SK-N-SH (cell line): ENCODE measurements at regions not wholly inside any gene's neighbourhood (a gene's known extent, or its start where the extent isn't known, plus 50 kb on each side); places are given as distances from the start of the nearest gene placed in this dataset.

Experiments used
- CTCF ChIA-PET: fragments of 300-600, 350-600 bp; formaldehyde crosslinking; extraction: SDS; loops from one replicate; lab custom pipeline; 2021; lab: Yijun Ruan, JAX
- POLR2A ChIA-PET: fragments of 350-600 bp; sonication (Branson Sonifier 250); formaldehyde crosslinking; extraction: SDS; loops from one replicate; lab custom pipeline; 2020; ENCODE audit warnings: antibody characterized with exemption, inconsistent platforms; lab: Yijun Ruan, JAX
- DNase-seq: peaks from one replicate; pipeline ENCODE4 v3.0.0; 2012
- H2AFZ ChIP-seq: fragments of 200-600 bp; sonication (generic); 2 replicates; pipeline ENCODE4 v1.8.1; 2016; ENCODE audit warnings: antibody characterized with exemption, mild to moderate bottlenecking, low read depth
- H3F3A ChIP-seq: fragments of 200-600 bp; sonication (generic); replicated peaks from 2 replicates; pipeline ENCODE3; 2016; ENCODE audit warnings: antibody characterized with exemption, mild to moderate bottlenecking; ENCODE audit not compliant: insufficient read depth
- H3K27ac ChIP-seq, 2 experiments: fragments of 200-500 bp in 1 of 2; fragments of 200-600 bp in 1 of 2; sonication (Bioruptor generic) in 1 of 2; sonication (generic), shearing (Covaris generic) in 1 of 2; 2 replicates each; pipeline versions ENCODE4 v1.5.1 to v1.6.1; 2014 to 2016; ENCODE audit warnings: low read depth in 2 of 2, inconsistent platforms in 1 of 2, low read length in 1 of 2, mild to moderate bottlenecking in 1 of 2, mixed read lengths in 1 of 2
- H3K27me3 ChIP-seq: fragments of 200-600 bp; sonication (generic), shearing (Covaris generic); 2 replicates; pipeline ENCODE4 v1.6.1; 2016; ENCODE audit warnings: mixed run types; ENCODE audit not compliant: insufficient read depth
- H3K36me3 ChIP-seq, 2 experiments: fragments of 200-500 bp in 1 of 2; fragments of 200-600 bp in 1 of 2; sonication (Bioruptor generic) in 1 of 2; sonication (generic) in 1 of 2; replicated peaks in 1 of 2; 2 replicates each; pipeline versions ENCODE3 to v1.5.1; 2014 to 2016; ENCODE audit warnings: low read length in 1 of 2, mild to moderate bottlenecking in 1 of 2; ENCODE audit not compliant: insufficient read depth in 2 of 2, control insufficient read depth in 1 of 2
- H3K4me1 ChIP-seq, 2 experiments: fragments of 200-500 bp in 1 of 2; fragments of 200-600 bp in 1 of 2; sonication (Bioruptor generic) in 1 of 2; sonication (generic), shearing (Covaris generic) in 1 of 2; 2 replicates each; pipeline versions ENCODE4 v1.5.1 to v1.6.1; 2014 to 2016; ENCODE audit warnings: low read depth in 1 of 2, low read length in 1 of 2, mixed run types in 1 of 2; ENCODE audit not compliant: insufficient read depth in 2 of 2, control insufficient read depth in 1 of 2
- H3K4me2 ChIP-seq: fragments of 200-600 bp; sonication (generic), shearing (Covaris generic); 2 replicates; pipeline ENCODE4 v1.6.1; 2017; ENCODE audit warnings: mixed run types
- H3K4me3 ChIP-seq, 2 experiments: fragments of 200-500 bp in 1 of 2; fragments of 200-600 bp in 1 of 2; sonication (Bioruptor generic) in 1 of 2; sonication (generic), shearing (Covaris generic) in 1 of 2; 2 replicates each; pipeline versions ENCODE4 v1.5.1 to v1.8.1; 2014 to 2016; ENCODE audit warnings: low read depth in 2 of 2, inconsistent platforms in 1 of 2, low read length in 1 of 2, mild to moderate bottlenecking in 1 of 2, mixed read lengths in 1 of 2, moderate library complexity in 1 of 2
- H3K79me2 ChIP-seq: fragments of 200-600 bp; sonication (generic); 2 replicates; pipeline ENCODE4 v1.8.1; 2017; ENCODE audit warnings: mild to moderate bottlenecking; ENCODE audit not compliant: insufficient read depth
- H3K9ac ChIP-seq: fragments of 200-600 bp; sonication (generic); 2 replicates; pipeline ENCODE4 v1.6.1; 2017; ENCODE audit warnings: mixed run types
- H3K9me2 ChIP-seq: fragments of 200-600 bp; sonication (generic); 2 replicates; pipeline ENCODE4 v1.6.1; 2017; ENCODE audit warnings: mixed run types
- H3K9me3 ChIP-seq: fragments of 200-600 bp; sonication (generic); 2 replicates; pipeline ENCODE4 v1.6.1; 2017; ENCODE audit warnings: mixed run types, mild to moderate bottlenecking, moderate library complexity
- H4K20me1 ChIP-seq: fragments of 200-600 bp; sonication (generic); 2 replicates; pipeline ENCODE4 v1.6.1; 2017; ENCODE audit warnings: mild to moderate bottlenecking, mixed run types; ENCODE audit not compliant: insufficient read depth
- CTCF ChIP-seq: fragments of 200-600 bp; sonication (generic); IDR thresholded peaks from 2 replicates; pipeline ENCODE4 v1.6.1; 2017; ENCODE audit warnings: antibody characterized with exemption, mild to moderate bottlenecking, moderate library complexity
- EP300 ChIP-seq, 2 experiments: IDR thresholded peaks; 2 replicates each; pipeline versions ENCODE4 v1.4.0 to v1.6.1; 2012; ENCODE audit warnings: borderline replicate concordance in 1 of 2, low read depth in 1 of 2, low read length in 1 of 2
- EZH2phosphoT487 ChIP-seq: fragments of 200-600 bp; sonication (generic); IDR thresholded peaks from 2 replicates; pipeline ENCODE4 v1.6.1; 2017; ENCODE audit warnings: low read depth, mixed run types, mild to moderate bottlenecking, antibody characterized with exemption, moderate library complexity, borderline replicate concordance
- FOSL2 ChIP-seq: IDR thresholded peaks from 2 replicates; pipeline ENCODE4 v1.4.0; 2012; ENCODE audit warnings: low read depth, mild to moderate bottlenecking, moderate library complexity, borderline replicate concordance
- FOXJ3 ChIP-seq: sonication (generic); formaldehyde crosslinking; IDR thresholded peaks from 2 replicates; pipeline ENCODE4 v1.5.1; 2020; ENCODE audit warnings: mild to moderate bottlenecking, missing genetic modification reagents
- GABPA ChIP-seq: IDR thresholded peaks from 2 replicates; pipeline ENCODE4 v1.4.0; 2012; ENCODE audit warnings: low read depth, mild to moderate bottlenecking
- MAX ChIP-seq: IDR thresholded peaks from 2 replicates; pipeline ENCODE4 v1.4.0; 2012; ENCODE audit warnings: low read depth
- MEF2A ChIP-seq: IDR thresholded peaks from 2 replicates; pipeline ENCODE4 v1.4.0; 2012; ENCODE audit warnings: low read depth, borderline replicate concordance
- NFIC ChIP-seq: IDR thresholded peaks from 2 replicates; pipeline ENCODE4 v1.4.0; 2012; ENCODE audit warnings: borderline replicate concordance
- NRF1 ChIP-seq: IDR thresholded peaks from 2 replicates; pipeline ENCODE4 v1.6.1; 2012; ENCODE audit warnings: low read depth, mild to moderate bottlenecking, low read length
- POLR2AphosphoS5 ChIP-seq: IDR thresholded peaks from 2 replicates; pipeline ENCODE4 v1.6.1; 2012; ENCODE audit warnings: low read depth, low read length
- RAD21 ChIP-seq: IDR thresholded peaks from 2 replicates; pipeline ENCODE4 v1.6.1; 2012; ENCODE audit warnings: mild to moderate bottlenecking, low read length
- RFX5 ChIP-seq: IDR thresholded peaks from 2 replicates; pipeline ENCODE4 v1.6.1; 2012; ENCODE audit warnings: mild to moderate bottlenecking, improper control_type of control experiment, low read length
- RXRA ChIP-seq: IDR thresholded peaks from 2 replicates; pipeline ENCODE4 v1.4.0; 2012; ENCODE audit warnings: low read depth, mild to moderate bottlenecking, borderline replicate concordance
- SIN3A ChIP-seq: IDR thresholded peaks from 2 replicates; pipeline ENCODE4 v1.6.1; 2012; ENCODE audit warnings: low read depth, mild to moderate bottlenecking, low read length, moderate library complexity, borderline replicate concordance
- SMC3 ChIP-seq: IDR thresholded peaks from 2 replicates; pipeline ENCODE4 v1.6.1; 2012; ENCODE audit warnings: low read depth, low read length, improper control_type of control experiment
- TCF12 ChIP-seq: IDR thresholded peaks from 2 replicates; pipeline ENCODE4 v1.4.0; 2012
- USF2 ChIP-seq: fragments of 150-350 bp; IDR thresholded peaks from 2 replicates; pipeline ENCODE4 v1.6.1; 2017; ENCODE audit warnings: antibody characterized with exemption, low read length, low read depth, borderline replicate concordance
- YY1 ChIP-seq: IDR thresholded peaks from 2 replicates; pipeline ENCODE4 v1.4.0; 2012; ENCODE audit warnings: low read depth, mild to moderate bottlenecking
- TF ChIP-seq, protein P1 (sequence below): fragments of 150-350 bp; IDR thresholded peaks from 2 replicates; pipeline ENCODE4 v1.6.1; 2016; ENCODE audit warnings: mild to moderate bottlenecking, low read depth, low read length
- TF ChIP-seq, protein P2 (sequence below): IDR thresholded peaks from 2 replicates; pipeline ENCODE4; 2012
- TF ChIP-seq, protein P3 (sequence below): IDR thresholded peaks from 2 replicates; pipeline ENCODE4 v1.6.1; 2012; ENCODE audit warnings: mild to moderate bottlenecking, low read depth, low read length, moderate library complexity

GRCh38 chr6:126842769-126843168 lies 275.7 kb upstream of the RSPO3 start (continued):
- TF ChIP-seq, protein P1, sequence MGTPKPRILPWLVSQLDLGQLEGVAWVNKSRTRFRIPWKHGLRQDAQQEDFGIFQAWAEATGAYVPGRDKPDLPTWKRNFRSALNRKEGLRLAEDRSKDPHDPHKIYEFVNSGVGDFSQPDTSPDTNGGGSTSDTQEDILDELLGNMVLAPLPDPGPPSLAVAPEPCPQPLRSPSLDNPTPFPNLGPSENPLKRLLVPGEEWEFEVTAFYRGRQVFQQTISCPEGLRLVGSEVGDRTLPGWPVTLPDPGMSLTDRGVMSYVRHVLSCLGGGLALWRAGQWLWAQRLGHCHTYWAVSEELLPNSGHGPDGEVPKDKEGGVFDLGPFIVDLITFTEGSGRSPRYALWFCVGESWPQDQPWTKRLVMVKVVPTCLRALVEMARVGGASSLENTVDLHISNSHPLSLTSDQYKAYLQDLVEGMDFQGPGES: no peak
- TF ChIP-seq SMC3 (no peak), RXRA (no peak), RAD21 (no peak), MAX (no peak), RFX5 (no peak)

DNA sequence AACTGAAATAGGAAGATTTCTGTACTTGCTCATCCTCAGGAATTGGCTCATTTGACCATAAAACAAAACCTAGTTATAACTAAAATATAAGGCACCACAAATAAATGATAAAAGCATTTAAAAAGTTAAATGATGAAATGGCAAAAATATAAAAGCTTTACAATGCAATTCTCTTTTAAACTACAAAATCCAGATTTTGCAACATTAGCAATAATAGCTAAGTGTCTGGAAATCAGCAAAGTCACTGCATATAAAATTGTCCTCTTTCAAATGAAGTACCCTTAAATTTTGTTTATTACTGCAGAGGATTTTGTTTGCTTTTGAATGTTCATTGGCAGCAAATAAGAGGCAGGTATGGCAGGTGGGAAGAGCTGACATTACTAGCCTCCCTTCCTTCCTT lies 270.4 kb upstream of the RSPO3 start:
- ChIA-PET POLR2A (no interaction called here), CTCF (no interaction called here)
- no peak overlapping the region for H2AFZ ChIP-seq
- H3K9me3 ChIP-seq: no peaks in the 10 kb centered on the region
- no peak overlapping the region for H3K4me3 ChIP-seq
- H3K27me3 ChIP-seq: no peaks in the 10 kb centered on the region; the same call in 1 of the 2 replicates
- no peak overlapping the region for H3K27ac ChIP-seq
- no peak overlapping the region for H3K9ac ChIP-seq
- H3K9me2 ChIP-seq: no peaks in the 10 kb centered on the region
- no peaks in the 10 kb centered on the region for H3F3A ChIP-seq
- no peak for DNase-seq
- no peaks in the 10 kb centered on the region for H4K20me1 ChIP-seq
- H3K36me3 ChIP-seq: no peaks in the 10 kb centered on the region
- no peaks in the 10 kb centered on the region for H3K79me2 ChIP-seq
- H3K4me2 ChIP-seq: no peak overlapping the region
- TF ChIP-seq NFIC: no peak
- no peak for TF ChIP-seq SIN3A
- TF ChIP-seq, protein P2, sequence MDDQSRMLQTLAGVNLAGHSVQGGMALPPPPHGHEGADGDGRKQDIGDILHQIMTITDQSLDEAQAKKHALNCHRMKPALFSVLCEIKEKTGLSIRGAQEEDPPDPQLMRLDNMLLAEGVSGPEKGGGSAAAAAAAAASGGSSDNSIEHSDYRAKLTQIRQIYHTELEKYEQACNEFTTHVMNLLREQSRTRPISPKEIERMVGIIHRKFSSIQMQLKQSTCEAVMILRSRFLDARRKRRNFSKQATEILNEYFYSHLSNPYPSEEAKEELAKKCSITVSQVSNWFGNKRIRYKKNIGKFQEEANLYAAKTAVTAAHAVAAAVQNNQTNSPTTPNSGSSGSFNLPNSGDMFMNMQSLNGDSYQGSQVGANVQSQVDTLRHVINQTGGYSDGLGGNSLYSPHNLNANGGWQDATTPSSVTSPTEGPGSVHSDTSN: no peak
- no peak for TF ChIP-seq FOXJ3 (CRISPR knock-in tag)
- TF ChIP-seq POLR2AphosphoS5: no peak
- TF ChIP-seq FOSL2: no peak
- TF ChIP-seq, protein P1: no peak
- TF ChIP-seq, protein P3, sequence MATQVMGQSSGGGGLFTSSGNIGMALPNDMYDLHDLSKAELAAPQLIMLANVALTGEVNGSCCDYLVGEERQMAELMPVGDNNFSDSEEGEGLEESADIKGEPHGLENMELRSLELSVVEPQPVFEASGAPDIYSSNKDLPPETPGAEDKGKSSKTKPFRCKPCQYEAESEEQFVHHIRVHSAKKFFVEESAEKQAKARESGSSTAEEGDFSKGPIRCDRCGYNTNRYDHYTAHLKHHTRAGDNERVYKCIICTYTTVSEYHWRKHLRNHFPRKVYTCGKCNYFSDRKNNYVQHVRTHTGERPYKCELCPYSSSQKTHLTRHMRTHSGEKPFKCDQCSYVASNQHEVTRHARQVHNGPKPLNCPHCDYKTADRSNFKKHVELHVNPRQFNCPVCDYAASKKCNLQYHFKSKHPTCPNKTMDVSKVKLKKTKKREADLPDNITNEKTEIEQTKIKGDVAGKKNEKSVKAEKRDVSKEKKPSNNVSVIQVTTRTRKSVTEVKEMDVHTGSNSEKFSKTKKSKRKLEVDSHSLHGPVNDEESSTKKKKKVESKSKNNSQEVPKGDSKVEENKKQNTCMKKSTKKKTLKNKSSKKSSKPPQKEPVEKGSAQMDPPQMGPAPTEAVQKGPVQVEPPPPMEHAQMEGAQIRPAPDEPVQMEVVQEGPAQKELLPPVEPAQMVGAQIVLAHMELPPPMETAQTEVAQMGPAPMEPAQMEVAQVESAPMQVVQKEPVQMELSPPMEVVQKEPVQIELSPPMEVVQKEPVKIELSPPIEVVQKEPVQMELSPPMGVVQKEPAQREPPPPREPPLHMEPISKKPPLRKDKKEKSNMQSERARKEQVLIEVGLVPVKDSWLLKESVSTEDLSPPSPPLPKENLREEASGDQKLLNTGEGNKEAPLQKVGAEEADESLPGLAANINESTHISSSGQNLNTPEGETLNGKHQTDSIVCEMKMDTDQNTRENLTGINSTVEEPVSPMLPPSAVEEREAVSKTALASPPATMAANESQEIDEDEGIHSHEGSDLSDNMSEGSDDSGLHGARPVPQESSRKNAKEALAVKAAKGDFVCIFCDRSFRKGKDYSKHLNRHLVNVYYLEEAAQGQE: no peak
- TF ChIP-seq EZH2phosphoT487: no peak
- TF ChIP-seq RAD21: no peak
- no peak for TF ChIP-seq MEF2A
- TF ChIP-seq EP300 (IDR thresholded peaks at IDR 0.05; ENCODE audit: borderline replicate concordance in 1 of 2, low read depth in 1 of 2, low read length in 1 of 2): no peak
- no peak for TF ChIP-seq RFX5
- TF ChIP-seq NRF1: no peak
- no peak for TF ChIP-seq CTCF
- no peak for TF ChIP-seq TCF12
- no peak for TF ChIP-seq YY1
- TF ChIP-seq USF2: no peak
- TF ChIP-seq GABPA: no peak
- no peak for TF ChIP-seq RXRA
- H3K4me1 ChIP-seq: no peaks in the 10 kb centered on the region
